ENCODE measurements at regions not wholly inside any gene's neighbourhood (a gene's known extent, or its start where the extent isn't known, plus 50 kb on each side); places are given as distances from the start of the nearest gene placed in this dataset.

DNA sequence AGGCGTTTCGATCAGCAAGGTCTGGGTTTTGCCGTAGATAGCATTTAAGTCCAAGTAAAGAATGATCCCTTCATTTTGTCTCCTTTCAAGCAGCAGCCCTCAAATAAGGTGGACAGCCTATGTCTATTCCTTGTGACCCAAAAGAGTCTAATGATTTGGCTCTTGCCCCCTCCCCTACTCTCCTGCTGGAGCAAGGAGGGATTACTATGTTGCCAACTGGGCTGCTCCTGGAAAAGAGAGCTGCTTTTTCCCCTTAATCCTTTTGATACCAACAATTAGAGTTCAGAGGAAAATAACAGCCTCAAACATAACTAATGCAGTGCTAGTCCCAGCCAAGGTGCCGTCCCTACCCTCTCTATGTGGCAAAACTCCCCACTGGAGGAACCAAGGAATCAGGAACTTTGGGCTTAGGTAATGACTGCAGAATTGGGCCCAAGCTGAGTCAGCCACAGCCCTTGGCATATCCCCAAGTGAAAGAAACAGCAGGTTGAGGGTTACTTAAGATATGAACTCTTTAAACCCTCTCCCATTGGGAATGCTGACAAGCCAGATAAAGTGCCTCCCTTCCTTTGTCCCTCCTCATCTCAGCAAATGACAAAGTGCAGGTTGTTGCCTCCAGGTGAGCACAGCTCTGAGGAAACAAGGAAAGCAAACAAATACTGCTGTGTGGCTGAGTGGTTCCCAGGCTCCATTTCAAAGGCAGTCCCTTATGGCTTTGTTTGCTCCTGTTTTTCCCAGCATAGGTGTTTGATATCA, 643.7 kb downstream of the INHBA start:
- Mint-ChIP-seq H3K27me3 (no peaks in the 10 kb centered on the region), H3K27ac (no peak overlapping the region), H3K4me3 (no peak overlapping the region), H3K9me3 (peaks cover 13 to 21% of the 10 kb centered on the region in 2 donors), H3K36me3 (no peaks in the 10 kb centered on the region), H3K4me1 (no peaks in the 10 kb centered on the region)
- DNase-seq (no peak), ATAC-seq (replicated peaks) (no peak)

DNA sequence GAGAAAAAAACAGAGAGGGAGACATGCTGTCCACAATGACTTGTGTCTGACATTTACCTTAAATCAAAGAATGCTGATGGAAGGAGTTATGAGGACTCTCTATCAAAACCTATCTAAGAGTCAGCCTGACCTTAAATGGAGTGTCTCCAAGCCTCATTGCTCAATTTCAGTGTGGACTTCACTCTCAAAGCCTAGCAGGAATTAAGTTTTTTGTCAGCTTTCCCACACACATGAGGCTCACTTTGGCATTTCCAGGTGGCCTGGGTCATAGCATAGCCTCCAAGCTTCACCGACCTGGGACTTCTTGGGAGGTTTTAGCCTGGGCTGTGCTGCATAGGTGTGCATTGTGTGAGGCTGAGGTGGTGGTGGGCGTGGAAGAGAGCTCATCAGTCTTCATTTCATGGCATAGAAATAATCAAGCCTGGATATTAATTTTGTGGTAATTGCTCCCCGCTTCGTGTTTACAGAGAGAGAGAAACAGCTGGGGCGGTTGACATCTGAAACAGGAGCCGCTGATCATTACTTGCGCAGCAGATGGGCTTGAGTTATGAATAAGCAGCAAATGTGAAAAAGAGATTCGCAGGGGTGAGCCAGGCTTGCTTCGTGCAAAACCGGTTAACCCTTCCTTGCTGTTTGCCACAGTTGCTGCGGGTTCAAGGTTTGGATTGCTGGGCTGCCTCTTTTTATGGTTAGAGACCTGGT, 647.8 kb downstream of the INHBA start:
- peaks cover 0 to 4% of the 10 kb centered on the region in 2 donors for H3K27me3 Mint-ChIP-seq
- no peaks in the 10 kb centered on the region for H3K36me3 Mint-ChIP-seq
- H3K4me1 Mint-ChIP-seq: no peaks in the 10 kb centered on the region
- H3K27ac Mint-ChIP-seq: no peak overlapping the region
- DNase-seq: no peak
- no peak for ATAC-seq (replicated peaks)
- H3K9me3 Mint-ChIP-seq: peaks cover 16 to 21% of the 10 kb centered on the region in 2 donors
- no peak overlapping the region for H3K4me3 Mint-ChIP-seq

DNA sequence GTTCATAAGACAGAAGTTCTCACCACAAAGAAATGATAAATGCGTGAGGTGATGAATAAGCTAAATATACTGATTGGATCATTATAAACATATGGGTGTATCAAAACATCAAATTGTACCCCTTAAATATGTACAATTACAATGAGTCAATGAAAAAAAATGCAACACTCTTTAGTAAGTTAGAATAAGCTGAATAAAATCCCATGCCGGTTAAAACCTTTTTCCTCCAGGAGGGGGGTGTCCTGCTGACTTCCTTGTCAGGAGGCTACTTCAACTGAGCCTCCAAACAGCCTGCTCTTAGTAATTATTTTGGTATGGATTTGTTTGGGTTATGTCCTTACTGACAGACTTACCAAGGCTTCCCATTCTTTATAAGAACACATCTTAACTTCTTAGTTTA, 649.1 kb downstream of the INHBA start:
- Mint-ChIP-seq H3K27ac (no peak overlapping the region), H3K9me3 (peaks cover 16 to 21% of the 10 kb centered on the region in 2 donors), H3K4me1 (no peaks in the 10 kb centered on the region), H3K27me3 (peaks cover 0 to 4% of the 10 kb centered on the region in 2 donors), H3K4me3 (no peak overlapping the region), H3K36me3 (no peaks in the 10 kb centered on the region)
- ATAC-seq (replicated peaks) (no peak), DNase-seq (no peak)

DNA sequence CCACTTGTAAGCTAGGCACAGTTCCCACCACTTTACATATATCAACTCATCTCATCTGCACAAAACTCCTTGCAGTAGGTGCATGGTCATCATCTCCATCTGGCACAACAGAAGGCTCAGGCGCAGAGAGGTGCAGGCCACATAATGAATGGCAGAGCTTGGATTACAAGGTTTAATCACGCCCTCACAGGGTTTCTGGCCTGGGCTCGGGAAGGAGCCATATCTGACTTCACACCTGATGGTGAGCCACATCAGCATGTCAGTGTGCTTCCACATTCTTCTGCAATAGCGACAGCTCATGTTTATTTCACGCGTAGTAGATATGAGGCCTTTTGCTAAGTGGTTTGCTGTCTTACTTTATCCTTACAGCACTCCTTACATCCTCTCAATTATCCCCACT, 650.2 kb downstream of the INHBA start:
- H3K4me1 Mint-ChIP-seq: no peaks in the 10 kb centered on the region
- H3K36me3 Mint-ChIP-seq: no peaks in the 10 kb centered on the region
- DNase-seq (no peak), ATAC-seq (replicated peaks) (no peak)
- no peak overlapping the region for H3K27ac Mint-ChIP-seq
- H3K27me3 Mint-ChIP-seq: peaks cover 0 to 4% of the 10 kb centered on the region in 2 donors
- peaks cover 11% of the 10 kb centered on the region in 2 donors for H3K9me3 Mint-ChIP-seq
- H3K4me3 Mint-ChIP-seq: no peak overlapping the region

DNA sequence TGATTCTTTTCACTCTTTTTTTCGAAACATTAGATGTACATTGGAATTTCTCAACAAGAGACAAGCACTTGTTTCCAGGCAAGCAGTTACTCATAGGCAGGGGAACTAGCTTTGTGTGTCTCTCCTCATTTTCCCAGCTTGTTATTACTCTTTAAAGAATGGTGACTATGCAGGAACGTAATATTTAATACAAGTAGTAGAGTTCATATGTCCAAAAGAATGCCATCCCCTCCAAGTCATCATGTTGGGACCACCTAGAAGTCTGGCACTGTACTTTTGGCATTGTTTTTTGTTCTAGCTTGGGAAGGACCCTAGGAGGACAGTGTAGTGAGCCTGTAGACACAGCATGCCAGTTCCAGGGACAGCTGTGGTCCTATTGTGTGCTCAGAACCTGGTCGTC, 650.7 kb downstream of the INHBA start:
- no peak for DNase-seq
- H3K9me3 Mint-ChIP-seq: peaks cover 7 to 8% of the 10 kb centered on the region in 2 donors
- no peak for ATAC-seq (replicated peaks)
- no peak overlapping the region for H3K4me3 Mint-ChIP-seq
- H3K27ac Mint-ChIP-seq: no peak overlapping the region
- no peaks in the 10 kb centered on the region for H3K4me1 Mint-ChIP-seq
- no peaks in the 10 kb centered on the region for H3K36me3 Mint-ChIP-seq
- H3K27me3 Mint-ChIP-seq: peaks cover 0 to 4% of the 10 kb centered on the region in 2 donors

DNA sequence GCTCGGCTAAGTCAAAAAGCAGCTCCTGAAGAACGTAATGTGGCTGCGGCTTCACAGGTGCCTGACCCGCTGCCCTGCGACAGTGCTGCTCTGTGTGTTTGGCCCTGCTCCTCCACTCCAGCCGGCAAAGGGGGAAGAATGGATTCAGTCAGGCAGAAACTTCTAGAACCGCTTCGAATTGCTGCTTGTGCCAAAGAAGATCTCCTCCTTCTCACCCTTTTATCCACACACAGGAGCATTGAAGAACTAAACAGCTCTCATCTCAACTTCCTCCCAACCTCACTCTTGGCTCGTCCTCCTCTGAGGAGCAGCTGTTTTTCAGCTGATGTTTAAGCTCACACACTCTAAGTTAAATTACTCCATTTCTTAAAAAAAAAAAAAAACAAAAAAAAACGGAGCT, 651.4 kb downstream of the INHBA start:
- Mint-ChIP-seq H3K4me1 (no peaks in the 10 kb centered on the region), H3K4me3 (no peak overlapping the region), H3K27ac (no peak overlapping the region)

DNA sequence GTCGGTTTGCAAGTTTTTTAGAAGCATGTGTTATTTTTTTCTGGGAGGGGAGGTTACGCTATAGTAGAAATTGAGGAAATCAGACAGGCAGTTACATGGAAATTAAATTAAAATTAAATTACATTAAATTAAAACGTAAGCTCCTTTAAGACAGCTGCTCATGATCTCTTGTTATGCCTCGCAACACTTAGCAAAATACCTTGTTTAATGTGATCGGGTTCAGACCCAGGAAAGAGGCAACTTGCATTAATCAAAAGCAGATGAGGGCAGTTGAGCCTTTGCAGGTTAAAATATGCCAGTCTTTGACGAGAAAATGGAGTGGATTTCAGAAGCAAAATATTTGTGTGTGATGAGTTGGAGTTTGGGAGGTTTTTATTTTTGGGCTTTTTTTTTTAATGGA, 651.8 kb downstream of the INHBA start:
- Mint-ChIP-seq H3K27ac (no peak overlapping the region), H3K27me3 (peaks cover 0 to 4% of the 10 kb centered on the region in 2 donors), H3K4me3 (no peak overlapping the region), H3K4me1 (no peaks in the 10 kb centered on the region), H3K36me3 (no peaks in the 10 kb centered on the region), H3K9me3 (peaks cover under 1 to 3% of the 10 kb centered on the region in 2 donors)
- DNase-seq: no peak
- no peak for ATAC-seq (replicated peaks)

More for the DNA sequence above, 651.4 kb downstream of the INHBA start:
- H3K27me3 Mint-ChIP-seq: peaks cover 0 to 4% of the 10 kb centered on the region in 2 donors
- H3K36me3 Mint-ChIP-seq: no peaks in the 10 kb centered on the region
- DNase-seq (no peak), ATAC-seq (replicated peaks) (no peak)
- peaks cover 5 to 6% of the 10 kb centered on the region in 2 donors for H3K9me3 Mint-ChIP-seq

DNA sequence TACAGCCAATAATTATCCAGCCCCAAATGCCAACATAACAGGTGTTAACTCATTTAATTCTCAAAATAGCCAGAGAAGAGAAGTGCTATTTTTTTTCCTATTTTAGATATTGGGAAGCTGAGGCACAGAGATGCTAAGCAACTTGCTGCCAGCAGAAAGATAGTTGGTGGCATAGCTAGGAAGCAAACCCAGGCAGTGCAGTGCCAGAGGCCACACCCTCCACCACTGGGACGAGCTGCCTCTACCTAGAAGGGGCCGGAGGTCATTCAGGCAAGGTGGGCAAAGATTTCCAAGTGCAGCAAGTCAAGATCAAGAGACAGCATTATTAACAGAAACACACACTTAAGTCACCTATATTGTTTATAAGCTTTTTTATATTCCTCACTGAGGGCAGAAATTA, 654.1 kb downstream of the INHBA start:
- Mint-ChIP-seq H3K4me3 (no peak overlapping the region), H3K27ac (no peak overlapping the region), H3K9me3 (peaks cover 0 to 3% of the 10 kb centered on the region in 2 donors), H3K36me3 (no peaks in the 10 kb centered on the region), H3K27me3 (peaks cover 0 to 4% of the 10 kb centered on the region in 2 donors), H3K4me1 (no peaks in the 10 kb centered on the region)
- ATAC-seq (replicated peaks): no peak
- no peak for DNase-seq

DNA sequence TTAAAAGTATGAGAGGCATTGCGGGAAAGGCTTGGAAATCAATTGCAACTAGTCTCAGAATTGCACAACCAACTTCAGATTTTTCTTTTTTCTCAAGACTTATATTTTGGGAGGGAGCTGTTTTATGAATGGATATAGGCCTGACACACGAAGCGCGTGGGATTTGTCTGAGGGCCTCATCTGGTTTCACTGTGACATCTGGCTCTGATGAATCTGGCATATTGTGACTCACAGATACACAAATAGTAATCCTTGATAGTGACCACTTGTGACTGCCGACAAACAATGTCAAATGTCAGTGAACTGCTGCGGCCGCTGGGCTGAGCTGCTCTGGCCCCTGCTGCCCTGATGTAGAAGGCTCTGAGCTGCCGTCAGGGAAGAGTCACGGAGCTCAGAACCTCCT, 655.1 kb downstream of the INHBA start:
- Mint-ChIP-seq H3K4me1 (no peaks in the 10 kb centered on the region), H3K9me3 (peaks cover 0 to 4% of the 10 kb centered on the region in 2 donors), H3K4me3 (no peak overlapping the region), H3K27me3 (peaks cover 0 to 4% of the 10 kb centered on the region in 2 donors), H3K27ac (no peak overlapping the region), H3K36me3 (no peaks in the 10 kb centered on the region)
- ATAC-seq (replicated peaks) (no peak), DNase-seq (no peak)

DNA sequence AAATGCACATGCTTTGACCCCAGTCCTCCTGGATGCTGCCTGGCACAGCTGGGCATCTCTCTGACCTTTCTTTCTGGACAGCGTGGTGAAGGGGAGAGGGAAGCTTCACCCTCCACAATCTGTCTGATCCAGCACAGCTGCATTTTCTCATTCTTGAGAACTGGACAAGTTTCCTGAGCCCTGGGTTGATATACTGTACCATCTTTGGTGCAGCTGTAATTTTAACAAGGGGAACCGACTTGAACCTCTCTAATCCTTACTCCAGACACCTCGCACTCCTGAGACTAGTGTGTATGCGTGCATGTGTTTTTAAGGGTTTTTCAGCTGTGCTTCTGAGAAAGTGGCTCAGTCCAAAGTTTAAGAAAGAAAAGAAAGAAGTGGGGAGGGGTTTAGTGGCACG, 655.7 kb downstream of the INHBA start:
- Mint-ChIP-seq H3K36me3 (no peaks in the 10 kb centered on the region), H3K4me3 (no peak overlapping the region), H3K4me1 (no peaks in the 10 kb centered on the region), H3K27ac (no peak overlapping the region), H3K27me3 (peaks cover 0 to 4% of the 10 kb centered on the region in 2 donors), H3K9me3 (peaks cover 0 to 4% of the 10 kb centered on the region in 2 donors)
- ATAC-seq (replicated peaks) (no peak), DNase-seq (no peak)

DNA sequence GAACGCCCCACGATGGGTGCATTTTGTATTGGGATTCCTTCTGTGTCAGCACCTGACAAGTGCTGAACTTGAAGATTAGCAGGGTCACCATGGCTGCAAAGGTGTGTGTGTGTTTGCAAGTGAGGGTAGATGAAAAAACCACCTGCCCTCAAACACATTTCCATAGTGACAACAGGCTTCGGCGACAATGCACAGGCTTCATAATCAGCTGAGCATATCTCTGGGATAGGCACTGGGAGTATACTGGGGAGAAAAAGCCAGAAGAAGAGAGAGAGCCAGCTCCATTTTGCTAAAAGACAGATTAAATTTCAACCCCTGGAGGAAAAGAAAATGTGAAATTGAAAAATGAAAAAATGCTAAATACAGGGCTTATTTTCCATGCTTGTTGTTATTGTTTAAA, 656.1 kb downstream of the INHBA start:
- Mint-ChIP-seq H3K9me3 (peaks cover 0 to 4% of the 10 kb centered on the region in 2 donors), H3K4me3 (no peak overlapping the region), H3K36me3 (no peaks in the 10 kb centered on the region), H3K4me1 (no peaks in the 10 kb centered on the region), H3K27ac (no peak overlapping the region), H3K27me3 (peaks cover 0 to 4% of the 10 kb centered on the region in 2 donors)
- DNase-seq (no peak), ATAC-seq (replicated peaks) (no peak)

DNA sequence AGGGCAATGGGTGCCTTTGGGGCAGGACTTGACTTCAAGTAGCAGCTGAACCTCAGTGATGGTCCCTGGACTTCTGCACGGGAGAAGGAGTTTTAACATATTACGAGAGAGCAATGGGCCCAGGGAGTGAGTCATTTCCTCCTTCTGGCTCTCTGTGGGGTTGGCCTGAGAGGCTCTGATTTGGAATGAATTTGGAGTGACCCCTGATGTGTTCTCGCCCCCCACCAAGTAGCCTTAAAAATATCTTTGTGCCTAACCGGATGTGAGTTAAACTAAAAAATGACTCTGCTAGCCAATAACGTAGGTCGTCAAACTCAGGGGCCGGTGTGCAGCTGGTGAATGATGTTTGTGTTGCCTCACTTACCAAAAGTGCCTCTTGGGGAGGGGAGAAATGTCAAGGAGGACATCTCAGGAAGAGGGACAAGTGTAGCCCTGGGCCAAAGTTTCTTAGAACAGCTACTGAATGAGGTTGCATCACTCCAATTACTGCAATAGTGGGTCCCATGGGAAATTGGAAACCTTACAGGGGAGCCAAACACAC, 656.6 kb downstream of the INHBA start:
- DNase-seq (no peak), ATAC-seq (replicated peaks) (no peak)
- peaks cover 0 to 4% of the 10 kb centered on the region in 2 donors for H3K27me3 Mint-ChIP-seq
- H3K36me3 Mint-ChIP-seq: no peaks in the 10 kb centered on the region
- H3K4me3 Mint-ChIP-seq: no peak overlapping the region
- peaks cover 0 to 4% of the 10 kb centered on the region in 2 donors for H3K9me3 Mint-ChIP-seq
- H3K4me1 Mint-ChIP-seq: no peaks in the 10 kb centered on the region
- no peak overlapping the region for H3K27ac Mint-ChIP-seq

DNA sequence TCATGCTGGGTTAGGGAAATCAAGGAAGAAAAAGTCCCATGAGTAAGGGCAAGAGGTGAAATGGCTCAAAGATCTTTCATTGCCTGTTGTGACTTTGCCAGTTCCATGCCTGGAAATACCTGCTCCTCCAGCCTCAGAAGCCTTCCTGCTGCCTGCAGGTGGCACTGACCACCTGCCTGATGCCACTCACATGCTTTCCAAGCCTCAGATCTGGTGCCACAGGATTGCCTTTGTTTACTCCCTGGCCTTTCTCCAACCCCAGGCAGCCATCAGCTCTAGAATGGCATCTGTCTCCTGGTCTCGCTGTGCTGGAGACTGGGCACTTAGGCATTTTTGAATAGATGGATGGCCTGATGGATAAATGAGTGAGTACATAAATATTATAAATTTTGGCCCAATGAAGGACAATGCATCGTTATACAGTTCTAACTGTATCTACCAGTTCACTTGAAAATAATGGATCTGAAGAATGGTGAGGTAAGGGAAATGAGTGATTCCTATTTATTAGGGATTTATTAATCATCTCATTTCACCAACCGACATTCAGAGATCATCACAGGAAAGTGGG, 657.2 kb downstream of the INHBA start:
- Mint-ChIP-seq H3K9me3 (peaks cover 0 to 4% of the 10 kb centered on the region in 2 donors), H3K27me3 (peaks cover 0 to 4% of the 10 kb centered on the region in 2 donors), H3K27ac (no peak overlapping the region), H3K4me3 (no peak overlapping the region), H3K36me3 (no peaks in the 10 kb centered on the region), H3K4me1 (no peaks in the 10 kb centered on the region)
- ATAC-seq (replicated peaks) (peak in 1 of 2 donors; percentile 34), DNase-seq (no peak)

DNA sequence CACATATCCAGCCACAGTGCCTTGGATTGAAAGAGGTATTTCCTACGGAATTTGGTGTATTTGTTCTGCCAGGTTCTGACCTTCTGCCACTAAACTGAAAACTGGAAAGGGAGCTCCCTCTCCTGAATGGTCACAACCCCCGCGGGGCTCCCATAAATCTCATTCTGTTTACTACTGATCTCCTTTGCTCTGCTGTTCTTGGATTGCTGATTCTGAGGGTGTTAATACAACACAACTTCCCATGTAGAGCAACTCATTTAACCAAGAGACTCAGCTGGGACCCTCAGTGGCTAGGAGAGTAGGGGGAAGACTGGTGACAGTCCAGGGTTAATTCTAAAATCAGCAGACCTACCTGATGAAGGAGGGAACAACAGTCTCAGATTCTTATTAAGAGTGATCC, 662.9 kb downstream of the INHBA start:
- no peak overlapping the region for H3K27ac Mint-ChIP-seq
- no peaks in the 10 kb centered on the region for H3K27me3 Mint-ChIP-seq
- DNase-seq: no peak
- peaks cover 0 to 2% of the 10 kb centered on the region in 2 donors for H3K9me3 Mint-ChIP-seq
- peaks cover 3 to 4% of the 10 kb centered on the region in 2 donors for H3K4me1 Mint-ChIP-seq
- ATAC-seq (replicated peaks): no peak
- H3K4me3 Mint-ChIP-seq: no peak overlapping the region
- H3K36me3 Mint-ChIP-seq: no peaks in the 10 kb centered on the region

Measured in stimulated activated naive B cell treated with anti-CD40 and anti-IgM and Interleukin-4, amounts not matched to agents 10 μg/mL and 1 μg/mL and 100 μg/mL, for 72 hours (primary cell).